ENCODE measurements at regions not wholly inside any gene's neighbourhood (a gene's known extent, or its start where the extent isn't known, plus 50 kb on each side); places are given as distances from the start of the nearest gene placed in this dataset.

- no peak for DNase-seq (ENCODE audit: low spot score)
Observed at GRCh38 chr2:788227-789032, 111.2 kb upstream of the TMEM18 start.

- DNase-seq (ENCODE audit: low spot score): no peak
Observed at GRCh38 chr2:784753-785152, 107.5 kb upstream of the TMEM18 start.

- DNase-seq (ENCODE audit: low spot score): no peak
Observed at GRCh38 chr2:780581-780980, 103.4 kb upstream of the TMEM18 start.

DNA sequence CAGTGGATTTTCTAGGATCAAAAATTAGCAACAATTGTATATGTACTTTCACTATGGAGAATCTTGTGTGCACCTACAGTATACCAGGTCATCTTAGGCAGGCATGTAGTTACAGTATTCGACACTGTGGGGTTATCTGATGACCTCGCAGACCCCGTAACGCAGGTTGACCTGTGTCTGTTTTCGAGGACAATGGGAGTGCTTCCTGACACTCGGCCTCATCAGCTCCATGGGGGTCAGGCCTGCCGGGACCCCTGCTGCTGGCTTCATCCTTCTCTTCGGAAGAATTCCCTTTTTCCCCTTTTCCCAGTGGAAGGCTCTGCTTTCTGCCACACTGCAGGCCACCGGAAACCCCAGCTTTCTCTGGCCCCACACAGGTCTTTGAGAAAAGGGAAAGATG, 102.8 kb upstream of the TMEM18 start:
- no peak for DNase-seq (ENCODE audit: low spot score)

- no peak for DNase-seq (ENCODE audit: low spot score)
Observed at GRCh38 chr2:778731-779350, 101.6 kb upstream of the TMEM18 start.

GRCh38 chr2:777546-777945, 100.3 kb upstream of the TMEM18 start:
- no peak for DNase-seq (ENCODE audit: low spot score)

DNA sequence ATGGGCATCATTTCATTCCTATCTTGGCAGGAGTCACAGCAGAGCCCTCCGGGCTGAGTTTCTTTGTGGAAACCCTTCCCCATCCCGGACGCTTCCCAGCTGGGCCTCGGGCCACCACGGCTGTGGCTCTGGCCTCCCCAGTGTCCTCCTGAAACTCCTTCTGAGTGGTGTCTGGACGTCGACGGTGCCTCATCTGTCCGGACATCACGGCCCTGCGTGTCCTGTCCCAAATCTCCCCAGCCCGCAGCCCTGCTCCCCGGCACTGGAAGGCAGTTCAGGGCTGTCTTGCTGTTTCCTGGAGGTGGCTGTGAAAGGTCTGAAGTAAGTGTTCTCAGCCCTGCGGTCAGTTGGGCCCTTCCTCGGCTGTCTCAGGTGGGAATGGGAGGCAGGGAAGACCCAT, 99.8 kb upstream of the TMEM18 start:
- no peak for DNase-seq (ENCODE audit: low spot score)

DNA sequence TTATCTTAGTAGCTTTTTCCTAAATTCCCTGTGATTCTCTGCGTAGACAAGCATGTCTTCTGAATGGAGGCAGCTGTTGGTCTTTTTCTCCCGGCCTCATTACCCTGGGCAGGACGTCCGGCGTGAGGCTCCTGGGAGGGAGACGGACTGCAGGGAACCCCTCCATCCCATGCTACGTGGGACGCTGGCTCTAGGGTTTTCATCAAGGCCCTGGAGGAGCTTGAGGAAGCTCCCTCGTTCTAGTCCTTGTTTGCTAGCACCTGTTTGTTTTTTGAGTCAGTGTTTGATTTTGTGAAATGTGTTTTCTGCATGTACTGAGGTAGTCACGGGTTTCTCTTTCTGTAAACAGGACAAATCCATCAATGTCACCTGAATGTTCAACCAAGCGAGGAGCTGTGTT, 99.3 kb upstream of the TMEM18 start:
- no peak for DNase-seq (ENCODE audit: low spot score)

- DNase-seq (ENCODE audit: low spot score): no peak
Observed at GRCh38 chr2:776038-776437, 98.8 kb upstream of the TMEM18 start.

- no peak for DNase-seq (ENCODE audit: low spot score)
Observed at GRCh38 chr2:774436-774835, 97.2 kb upstream of the TMEM18 start.

GRCh38 chr2:773256-774160, 96.3 kb upstream of the TMEM18 start:
- DNase-seq (ENCODE audit: low spot score): no peak

DNA sequence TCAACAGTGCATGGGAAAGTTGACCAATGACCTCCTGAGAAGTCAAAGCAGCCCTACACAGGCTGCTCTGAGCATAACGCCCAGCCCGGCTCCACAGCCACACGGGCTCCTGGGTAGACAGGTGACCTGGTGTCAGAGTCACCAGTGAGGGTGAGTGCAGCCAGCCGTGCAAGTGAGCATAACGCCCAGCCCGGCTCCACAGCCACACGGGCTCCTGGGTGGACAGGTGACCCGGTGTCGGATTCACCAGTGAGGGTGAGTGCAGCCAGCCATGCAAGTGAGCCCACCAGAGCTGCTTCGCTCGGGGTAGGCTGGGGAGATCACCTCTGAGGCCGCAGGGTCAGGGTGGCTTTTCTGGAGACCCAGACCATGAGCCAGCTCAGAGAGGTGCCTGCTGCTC, 94.3 kb upstream of the TMEM18 start:
- DNase-seq (ENCODE audit: low spot score): no peak

DNA sequence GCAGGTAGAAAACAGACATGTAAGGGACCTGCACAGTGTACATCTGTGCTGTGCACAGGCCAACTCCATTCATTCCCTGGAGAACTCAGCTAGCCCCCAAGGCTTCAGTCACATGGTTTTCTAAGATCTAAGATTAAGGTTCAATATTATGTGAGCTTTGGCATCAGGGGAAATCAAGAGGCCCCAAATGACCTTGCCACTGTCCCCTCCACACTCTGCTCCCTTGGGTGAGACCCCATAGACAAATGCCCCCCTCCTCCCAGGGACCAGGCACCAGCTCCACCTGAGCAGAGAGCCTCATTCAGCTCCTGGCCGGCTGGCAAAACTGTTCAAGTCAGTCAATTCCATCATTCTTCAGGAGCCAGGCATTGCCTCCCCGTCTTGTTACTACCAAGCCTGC, 93.6 kb upstream of the TMEM18 start:
- DNase-seq (ENCODE audit: low spot score): no peak

DNA sequence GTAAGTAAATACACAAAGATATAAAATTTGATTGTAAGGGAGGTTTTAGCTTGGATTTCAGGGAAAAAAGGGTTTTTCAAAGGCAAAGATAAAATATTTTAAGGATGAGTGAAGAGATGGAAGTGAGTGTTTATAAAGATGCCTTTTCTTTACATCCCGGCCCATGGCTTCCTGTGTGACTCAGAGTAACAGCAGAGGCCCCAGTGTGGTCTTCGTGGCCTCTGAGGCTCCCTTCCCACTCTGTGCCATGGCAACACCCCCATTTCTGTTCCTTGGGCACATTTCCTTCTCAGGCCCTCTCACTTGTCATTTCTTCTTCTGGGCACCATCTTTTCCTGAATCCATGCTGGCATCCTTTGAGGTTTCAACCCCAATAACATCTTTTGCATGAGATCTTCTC, 92.6 kb upstream of the TMEM18 start:
- no peak for DNase-seq (ENCODE audit: low spot score)

- no peak for DNase-seq (ENCODE audit: low spot score)
Observed at GRCh38 chr2:768451-768850, 91.2 kb upstream of the TMEM18 start.

GRCh38 chr2:767944-768343, 90.7 kb upstream of the TMEM18 start:
- no peak for DNase-seq (ENCODE audit: low spot score)

DNA sequence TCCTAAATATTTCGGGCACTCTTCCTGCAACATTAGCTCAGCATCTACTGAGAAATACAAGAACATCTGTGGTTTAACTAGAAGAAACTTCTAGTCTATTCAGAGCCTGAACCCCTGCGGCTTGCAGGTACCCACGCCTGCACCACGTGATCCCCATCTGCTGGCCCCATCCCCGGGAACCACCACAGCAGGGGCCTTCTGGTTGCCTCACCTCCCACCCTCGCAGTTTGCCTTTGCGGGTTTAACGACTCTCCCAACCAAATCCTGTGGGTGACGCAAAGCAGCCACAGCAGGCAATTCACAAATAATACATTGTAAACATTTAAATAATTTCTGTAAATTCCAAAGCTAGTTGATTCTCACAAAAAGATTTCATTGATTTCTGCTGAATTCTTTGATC, 90.2 kb upstream of the TMEM18 start:
- DNase-seq (ENCODE audit: low spot score): peak; percentile 7

- DNase-seq (ENCODE audit: low spot score): no peak
Observed at GRCh38 chr2:766255-766654, 89.0 kb upstream of the TMEM18 start.

GRCh38 chr2:765369-765768, 88.2 kb upstream of the TMEM18 start:
- DNase-seq (ENCODE audit: low spot score): no peak

DNA sequence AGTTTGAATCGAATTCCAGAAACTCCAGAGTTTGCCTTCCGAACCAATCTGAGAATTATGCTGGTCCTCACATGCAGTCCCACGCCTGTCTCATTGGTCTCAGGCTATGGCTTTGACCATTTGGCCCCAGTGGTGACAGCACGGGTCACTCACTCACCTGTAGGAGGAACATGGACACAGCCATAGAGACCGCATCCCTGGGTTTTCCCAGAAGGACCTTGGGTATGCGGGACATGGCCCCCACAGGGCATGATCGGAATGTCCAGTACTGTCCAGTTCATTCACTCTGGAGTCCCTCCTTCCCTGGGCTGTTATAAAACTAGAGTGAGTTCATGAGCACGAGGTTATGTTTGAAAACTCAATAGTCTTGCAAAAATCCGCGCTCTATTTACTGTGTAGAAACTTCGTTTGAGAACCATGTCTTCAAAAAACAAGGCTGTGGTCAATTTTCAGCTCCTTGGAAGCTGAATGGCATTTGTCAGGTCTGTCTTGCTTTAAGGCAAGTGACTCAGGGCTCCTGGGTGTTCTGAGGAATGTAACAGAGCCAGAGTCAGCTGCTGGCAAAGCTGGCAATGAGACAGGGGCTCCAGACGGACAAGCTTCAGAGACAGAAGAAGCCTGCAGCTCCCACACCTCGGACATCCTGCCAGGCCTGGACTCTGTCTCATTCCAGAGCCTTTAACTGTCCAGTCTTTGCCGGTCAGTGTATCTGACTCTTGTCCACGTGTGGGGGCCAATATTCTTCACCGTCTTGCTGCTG, 86.7 kb upstream of the TMEM18 start:
- DNase-seq (ENCODE audit: low spot score): no peak

DNA sequence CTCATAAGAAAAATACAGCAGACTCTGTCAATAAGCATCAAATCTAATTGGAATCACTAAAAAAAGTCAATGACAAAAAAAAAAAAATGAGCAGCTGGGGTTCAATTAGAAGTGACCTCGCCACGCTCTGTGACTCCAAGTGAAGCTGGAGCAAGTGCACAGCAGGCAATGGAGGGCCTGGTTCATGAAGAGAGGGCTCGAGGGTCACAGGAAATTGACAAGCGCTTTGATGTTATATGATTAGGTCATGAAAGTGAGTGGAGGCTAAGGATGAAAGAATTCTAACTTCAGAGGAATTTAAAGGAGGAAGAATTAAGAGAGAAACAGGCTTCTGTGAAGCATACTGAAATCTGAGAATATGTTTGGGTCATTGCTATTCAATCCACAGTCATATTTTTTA, 85.4 kb upstream of the TMEM18 start:
- no peak for DNase-seq (ENCODE audit: low spot score)

DNA sequence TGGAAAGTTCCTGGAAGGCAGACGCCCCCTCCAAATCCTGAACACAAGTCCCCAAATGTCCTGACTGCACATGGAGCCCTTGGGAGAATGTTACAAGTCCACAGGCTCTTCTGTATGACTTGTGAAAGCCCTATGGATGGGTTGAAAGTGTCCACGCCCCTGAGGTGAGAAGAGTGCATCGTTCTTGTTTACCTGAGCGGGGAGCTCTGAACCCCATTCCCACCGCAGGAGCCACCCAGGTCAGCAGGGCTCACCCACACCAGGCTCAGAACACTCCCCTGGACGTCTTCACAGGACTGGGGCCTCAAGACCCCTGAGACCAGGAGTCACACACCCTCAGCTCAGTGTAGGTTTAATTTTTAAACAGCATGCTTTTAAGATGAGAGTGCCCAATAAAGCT, 84.2 kb upstream of the TMEM18 start:
- DNase-seq (ENCODE audit: low spot score): no peak
